SK-N-SH (cell line): ENCODE measurements at regions not wholly inside any gene's neighbourhood (a gene's known extent, or its start where the extent isn't known, plus 50 kb on each side); places are given as distances from the start of the nearest gene placed in this dataset.

Experiments used
- CTCF ChIA-PET: fragments of 300-600, 350-600 bp; formaldehyde crosslinking; extraction: SDS; loops from one replicate; lab custom pipeline; 2021; lab: Yijun Ruan, JAX
- POLR2A ChIA-PET: fragments of 350-600 bp; sonication (Branson Sonifier 250); formaldehyde crosslinking; extraction: SDS; loops from one replicate; lab custom pipeline; 2020; ENCODE audit warnings: antibody characterized with exemption, inconsistent platforms; lab: Yijun Ruan, JAX
- DNase-seq: peaks from one replicate; pipeline ENCODE4 v3.0.0; 2012
- H2AFZ ChIP-seq: fragments of 200-600 bp; sonication (generic); 2 replicates; pipeline ENCODE4 v1.8.1; 2016; ENCODE audit warnings: antibody characterized with exemption, mild to moderate bottlenecking, low read depth
- H3F3A ChIP-seq: fragments of 200-600 bp; sonication (generic); replicated peaks from 2 replicates; pipeline ENCODE3; 2016; ENCODE audit warnings: antibody characterized with exemption, mild to moderate bottlenecking; ENCODE audit not compliant: insufficient read depth
- H3K27ac ChIP-seq, 2 experiments: fragments of 200-500 bp in 1 of 2; fragments of 200-600 bp in 1 of 2; sonication (Bioruptor generic) in 1 of 2; sonication (generic), shearing (Covaris generic) in 1 of 2; 2 replicates each; pipeline versions ENCODE4 v1.5.1 to v1.6.1; 2014 to 2016; ENCODE audit warnings: low read depth in 2 of 2, inconsistent platforms in 1 of 2, low read length in 1 of 2, mild to moderate bottlenecking in 1 of 2, mixed read lengths in 1 of 2
- H3K27me3 ChIP-seq: fragments of 200-600 bp; sonication (generic), shearing (Covaris generic); 2 replicates; pipeline ENCODE4 v1.6.1; 2016; ENCODE audit warnings: mixed run types; ENCODE audit not compliant: insufficient read depth
- H3K36me3 ChIP-seq, 2 experiments: fragments of 200-500 bp in 1 of 2; fragments of 200-600 bp in 1 of 2; sonication (Bioruptor generic) in 1 of 2; sonication (generic) in 1 of 2; replicated peaks in 1 of 2; 2 replicates each; pipeline versions ENCODE3 to v1.5.1; 2014 to 2016; ENCODE audit warnings: low read length in 1 of 2, mild to moderate bottlenecking in 1 of 2; ENCODE audit not compliant: insufficient read depth in 2 of 2, control insufficient read depth in 1 of 2
- H3K4me1 ChIP-seq, 2 experiments: fragments of 200-500 bp in 1 of 2; fragments of 200-600 bp in 1 of 2; sonication (Bioruptor generic) in 1 of 2; sonication (generic), shearing (Covaris generic) in 1 of 2; 2 replicates each; pipeline versions ENCODE4 v1.5.1 to v1.6.1; 2014 to 2016; ENCODE audit warnings: low read depth in 1 of 2, low read length in 1 of 2, mixed run types in 1 of 2; ENCODE audit not compliant: insufficient read depth in 2 of 2, control insufficient read depth in 1 of 2
- H3K4me2 ChIP-seq: fragments of 200-600 bp; sonication (generic), shearing (Covaris generic); 2 replicates; pipeline ENCODE4 v1.6.1; 2017; ENCODE audit warnings: mixed run types
- H3K4me3 ChIP-seq, 2 experiments: fragments of 200-500 bp in 1 of 2; fragments of 200-600 bp in 1 of 2; sonication (Bioruptor generic) in 1 of 2; sonication (generic), shearing (Covaris generic) in 1 of 2; 2 replicates each; pipeline versions ENCODE4 v1.5.1 to v1.8.1; 2014 to 2016; ENCODE audit warnings: low read depth in 2 of 2, inconsistent platforms in 1 of 2, low read length in 1 of 2, mild to moderate bottlenecking in 1 of 2, mixed read lengths in 1 of 2, moderate library complexity in 1 of 2
- H3K79me2 ChIP-seq: fragments of 200-600 bp; sonication (generic); 2 replicates; pipeline ENCODE4 v1.8.1; 2017; ENCODE audit warnings: mild to moderate bottlenecking; ENCODE audit not compliant: insufficient read depth
- H3K9ac ChIP-seq: fragments of 200-600 bp; sonication (generic); 2 replicates; pipeline ENCODE4 v1.6.1; 2017; ENCODE audit warnings: mixed run types
- H3K9me2 ChIP-seq: fragments of 200-600 bp; sonication (generic); 2 replicates; pipeline ENCODE4 v1.6.1; 2017; ENCODE audit warnings: mixed run types
- H3K9me3 ChIP-seq: fragments of 200-600 bp; sonication (generic); 2 replicates; pipeline ENCODE4 v1.6.1; 2017; ENCODE audit warnings: mixed run types, mild to moderate bottlenecking, moderate library complexity
- H4K20me1 ChIP-seq: fragments of 200-600 bp; sonication (generic); 2 replicates; pipeline ENCODE4 v1.6.1; 2017; ENCODE audit warnings: mild to moderate bottlenecking, mixed run types; ENCODE audit not compliant: insufficient read depth
- EP300 ChIP-seq, 2 experiments: IDR thresholded peaks; 2 replicates each; pipeline versions ENCODE4 v1.4.0 to v1.6.1; 2012; ENCODE audit warnings: borderline replicate concordance in 1 of 2, low read depth in 1 of 2, low read length in 1 of 2
- EZH2phosphoT487 ChIP-seq: fragments of 200-600 bp; sonication (generic); IDR thresholded peaks from 2 replicates; pipeline ENCODE4 v1.6.1; 2017; ENCODE audit warnings: low read depth, mixed run types, mild to moderate bottlenecking, antibody characterized with exemption, moderate library complexity, borderline replicate concordance
- FOSL2 ChIP-seq: IDR thresholded peaks from 2 replicates; pipeline ENCODE4 v1.4.0; 2012; ENCODE audit warnings: low read depth, mild to moderate bottlenecking, moderate library complexity, borderline replicate concordance
- FOXM1 ChIP-seq: IDR thresholded peaks from 2 replicates; pipeline ENCODE4 v1.4.0; 2012; ENCODE audit warnings: low read depth, mild to moderate bottlenecking
- GABPA ChIP-seq: IDR thresholded peaks from 2 replicates; pipeline ENCODE4 v1.4.0; 2012; ENCODE audit warnings: low read depth, mild to moderate bottlenecking
- MXI1 ChIP-seq: IDR thresholded peaks from 2 replicates; pipeline ENCODE4 v1.6.1; 2012; ENCODE audit warnings: mild to moderate bottlenecking, low read depth, low read length, improper control_type of control experiment
- POLR2AphosphoS5 ChIP-seq: IDR thresholded peaks from 2 replicates; pipeline ENCODE4 v1.6.1; 2012; ENCODE audit warnings: low read depth, low read length
- RCOR1 ChIP-seq: fragments of 150-350 bp; IDR thresholded peaks from 2 replicates; pipeline ENCODE4 v1.6.1; 2017; ENCODE audit warnings: antibody characterized with exemption, low read length
- SIN3A ChIP-seq: IDR thresholded peaks from 2 replicates; pipeline ENCODE4 v1.6.1; 2012; ENCODE audit warnings: low read depth, mild to moderate bottlenecking, low read length, moderate library complexity, borderline replicate concordance
- TCF12 ChIP-seq: IDR thresholded peaks from 2 replicates; pipeline ENCODE4 v1.4.0; 2012
- TEAD4 ChIP-seq: IDR thresholded peaks from 2 replicates; pipeline ENCODE4 v1.4.0; 2012; ENCODE audit warnings: mild to moderate bottlenecking, borderline replicate concordance; ENCODE audit not compliant: insufficient read depth
- YY1 ChIP-seq: IDR thresholded peaks from 2 replicates; pipeline ENCODE4 v1.4.0; 2012; ENCODE audit warnings: low read depth, mild to moderate bottlenecking
- WGBS: methylation state at CpG from one replicate; pipeline ENCODE4 v1.1.6; 2017; ENCODE audit warnings: low lambda C conversion rate; 5-methylcytosine and 5-hydroxymethylcytosine counted together
- TF ChIP-seq, protein P1 (sequence below): IDR thresholded peaks from 2 replicates; pipeline ENCODE4 v1.4.0; 2012; ENCODE audit warnings: low read depth, borderline replicate concordance
- TF ChIP-seq, protein P2 (sequence below): IDR thresholded peaks from 2 replicates; pipeline ENCODE4 v1.4.0; 2012; ENCODE audit warnings: low read depth, borderline replicate concordance
- TF ChIP-seq, protein P3 (sequence below): fragments of 150-350 bp; IDR thresholded peaks from 2 replicates; pipeline ENCODE4 v1.6.1; 2017; ENCODE audit warnings: antibody characterized with exemption, low read length, low read depth, borderline replicate concordance
- TF ChIP-seq, protein P4 (sequence below): IDR thresholded peaks from 2 replicates; pipeline ENCODE4; 2012
- TF ChIP-seq, protein P5 (sequence below): IDR thresholded peaks from 2 replicates; pipeline ENCODE4 v1.4.0; 2012; ENCODE audit warnings: low read depth

DNA sequence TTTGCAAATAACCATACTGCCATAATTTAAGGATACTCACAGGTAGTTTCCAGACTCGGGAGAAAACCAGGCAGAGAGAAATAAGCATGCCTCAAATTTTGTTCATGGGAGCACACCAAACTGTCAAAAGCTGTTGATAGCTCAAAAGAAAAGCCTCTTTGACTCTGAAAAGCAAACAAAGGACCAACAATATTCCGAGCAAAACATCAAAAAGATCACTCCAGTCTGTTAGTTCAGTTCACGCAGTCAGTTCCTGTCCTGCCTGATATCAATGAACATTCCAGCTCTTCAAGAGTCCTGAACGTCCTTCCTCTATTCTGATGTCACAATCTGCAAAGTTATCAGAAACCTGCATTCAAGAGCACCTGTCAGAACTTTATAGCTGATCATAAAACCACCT, 78.7 kb downstream of the RRM2 start:
- no peaks in the 10 kb centered on the region for H3K27me3 ChIP-seq

DNA sequence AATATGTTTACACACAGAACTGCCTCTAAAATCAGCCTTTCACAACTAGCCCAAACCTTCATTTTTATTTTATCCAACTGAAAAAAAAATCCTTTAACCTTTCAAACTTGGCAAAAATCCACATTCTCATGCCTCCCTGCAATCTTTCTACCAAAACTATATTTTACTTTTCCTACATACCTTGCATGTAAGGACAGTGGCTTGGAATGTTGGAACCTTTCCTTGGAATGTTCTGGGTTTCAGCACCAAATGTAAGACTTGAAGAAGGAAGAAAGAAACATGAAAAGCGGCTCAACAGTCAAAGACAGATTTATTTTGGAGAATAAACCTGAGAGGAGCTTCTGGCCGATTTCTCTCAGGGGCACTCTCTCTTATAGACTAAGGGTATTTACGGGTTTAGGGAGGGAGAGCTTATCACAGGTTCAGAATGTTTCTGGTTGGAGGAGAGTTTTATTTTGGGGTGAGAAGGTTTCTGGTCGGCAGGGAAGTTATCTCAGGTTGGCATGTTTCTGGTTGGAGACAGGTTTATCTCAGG, 79.7 kb downstream of the RRM2 start:
- CTCF ChIA-PET = interaction anchor here (0.6 to 1.8 kb wide), 7 partner anchors 15 to 233 kb away, joined by 3 to 9 read pairs (median 4); no protein-coding TSS in a partner anchor

More for the DNA sequence above, 78.7 kb downstream of the RRM2 start:
- Histone ChIP-seq H3K9ac (no peak overlapping the region), H3K9me2 (no peaks in the 10 kb centered on the region), H4K20me1 (no peaks in the 10 kb centered on the region), H2AFZ (no peak overlapping the region), H3K27ac (no peak overlapping the region), H3K9me3 (no peaks in the 10 kb centered on the region), H3K79me2 (no peaks in the 10 kb centered on the region), H3K36me3 (peaks cover 0 to 5% of the 10 kb centered on the region in 2 experiments), H3F3A (peaks cover 3% of the 10 kb centered on the region), H3K4me2 (no peak overlapping the region), H3K4me1 (peaks cover 0 to 42% of the 10 kb centered on the region in 2 experiments; a peak in 1 of 4 replicates), H3K4me3 (no peak overlapping the region)
- 89% methylated on average over 4 of the region's 4 CpGs for WGBS
- TF ChIP-seq GABPA = no peak
- TF ChIP-seq FOSL2 = no peak
- no peak for TF ChIP-seq TCF12
- no peak for TF ChIP-seq POLR2AphosphoS5
- TF ChIP-seq SIN3A = no peak
- TF ChIP-seq TEAD4 = no peak
- TF ChIP-seq, protein P1, sequence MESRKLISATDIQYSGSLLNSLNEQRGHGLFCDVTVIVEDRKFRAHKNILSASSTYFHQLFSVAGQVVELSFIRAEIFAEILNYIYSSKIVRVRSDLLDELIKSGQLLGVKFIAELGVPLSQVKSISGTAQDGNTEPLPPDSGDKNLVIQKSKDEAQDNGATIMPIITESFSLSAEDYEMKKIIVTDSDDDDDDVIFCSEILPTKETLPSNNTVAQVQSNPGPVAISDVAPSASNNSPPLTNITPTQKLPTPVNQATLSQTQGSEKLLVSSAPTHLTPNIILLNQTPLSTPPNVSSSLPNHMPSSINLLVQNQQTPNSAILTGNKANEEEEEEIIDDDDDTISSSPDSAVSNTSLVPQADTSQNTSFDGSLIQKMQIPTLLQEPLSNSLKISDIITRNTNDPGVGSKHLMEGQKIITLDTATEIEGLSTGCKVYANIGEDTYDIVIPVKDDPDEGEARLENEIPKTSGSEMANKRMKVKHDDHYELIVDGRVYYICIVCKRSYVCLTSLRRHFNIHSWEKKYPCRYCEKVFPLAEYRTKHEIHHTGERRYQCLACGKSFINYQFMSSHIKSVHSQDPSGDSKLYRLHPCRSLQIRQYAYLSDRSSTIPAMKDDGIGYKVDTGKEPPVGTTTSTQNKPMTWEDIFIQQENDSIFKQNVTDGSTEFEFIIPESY = no peak
- no peak for TF ChIP-seq RCOR1
- DNase-seq = no peak
- ChIA-PET POLR2A (interaction anchor here (0.7 kb wide), 1 partner anchor 699 kb away, joined by 4 read pairs; no protein-coding TSS in a partner anchor), CTCF (interaction anchor here (1.1 kb wide), 1 partner anchor 15 kb away, joined by 3 read pairs; no protein-coding TSS in a partner anchor)

More for the DNA sequence above, 79.7 kb downstream of the RRM2 start:
- POLR2A ChIA-PET = no interaction called here
- TF ChIP-seq YY1 = no peak
- TF ChIP-seq FOSL2 = no peak
- TF ChIP-seq FOXM1 = no peak
- no peak for TF ChIP-seq MXI1
- no peak for TF ChIP-seq TEAD4
- TF ChIP-seq SIN3A = no peak
- TF ChIP-seq EZH2phosphoT487 = no peak
- TF ChIP-seq, protein P2, sequence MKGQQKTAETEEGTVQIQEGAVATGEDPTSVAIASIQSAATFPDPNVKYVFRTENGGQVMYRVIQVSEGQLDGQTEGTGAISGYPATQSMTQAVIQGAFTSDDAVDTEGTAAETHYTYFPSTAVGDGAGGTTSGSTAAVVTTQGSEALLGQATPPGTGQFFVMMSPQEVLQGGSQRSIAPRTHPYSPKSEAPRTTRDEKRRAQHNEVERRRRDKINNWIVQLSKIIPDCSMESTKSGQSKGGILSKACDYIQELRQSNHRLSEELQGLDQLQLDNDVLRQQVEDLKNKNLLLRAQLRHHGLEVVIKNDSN = no peak
- TF ChIP-seq, protein P3, sequence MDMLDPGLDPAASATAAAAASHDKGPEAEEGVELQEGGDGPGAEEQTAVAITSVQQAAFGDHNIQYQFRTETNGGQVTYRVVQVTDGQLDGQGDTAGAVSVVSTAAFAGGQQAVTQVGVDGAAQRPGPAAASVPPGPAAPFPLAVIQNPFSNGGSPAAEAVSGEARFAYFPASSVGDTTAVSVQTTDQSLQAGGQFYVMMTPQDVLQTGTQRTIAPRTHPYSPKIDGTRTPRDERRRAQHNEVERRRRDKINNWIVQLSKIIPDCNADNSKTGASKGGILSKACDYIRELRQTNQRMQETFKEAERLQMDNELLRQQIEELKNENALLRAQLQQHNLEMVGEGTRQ = no peak
- TF ChIP-seq, protein P4, sequence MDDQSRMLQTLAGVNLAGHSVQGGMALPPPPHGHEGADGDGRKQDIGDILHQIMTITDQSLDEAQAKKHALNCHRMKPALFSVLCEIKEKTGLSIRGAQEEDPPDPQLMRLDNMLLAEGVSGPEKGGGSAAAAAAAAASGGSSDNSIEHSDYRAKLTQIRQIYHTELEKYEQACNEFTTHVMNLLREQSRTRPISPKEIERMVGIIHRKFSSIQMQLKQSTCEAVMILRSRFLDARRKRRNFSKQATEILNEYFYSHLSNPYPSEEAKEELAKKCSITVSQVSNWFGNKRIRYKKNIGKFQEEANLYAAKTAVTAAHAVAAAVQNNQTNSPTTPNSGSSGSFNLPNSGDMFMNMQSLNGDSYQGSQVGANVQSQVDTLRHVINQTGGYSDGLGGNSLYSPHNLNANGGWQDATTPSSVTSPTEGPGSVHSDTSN = no peak
- TF ChIP-seq, protein P1 = no peak
- TF ChIP-seq TCF12 = no peak
- TF ChIP-seq EP300 (IDR thresholded peaks at IDR 0.05; ENCODE audit: borderline replicate concordance in 1 of 2, low read depth in 1 of 2, low read length in 1 of 2) = no peak
- TF ChIP-seq, protein P5, sequence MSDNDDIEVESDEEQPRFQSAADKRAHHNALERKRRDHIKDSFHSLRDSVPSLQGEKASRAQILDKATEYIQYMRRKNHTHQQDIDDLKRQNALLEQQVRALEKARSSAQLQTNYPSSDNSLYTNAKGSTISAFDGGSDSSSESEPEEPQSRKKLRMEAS = no peak
- Histone ChIP-seq H3K9ac (no peak overlapping the region), H3K36me3 (peaks cover 0 to 5% of the 10 kb centered on the region in 2 experiments), H3K4me3 (no peak overlapping the region), H3K9me3 (no peaks in the 10 kb centered on the region), H3K4me2 (no peak overlapping the region), H3F3A (peaks cover 3% of the 10 kb centered on the region), H3K79me2 (no peaks in the 10 kb centered on the region), H4K20me1 (no peaks in the 10 kb centered on the region), H3K27ac (peak overlapping the region in 1 of 2 experiments; percentile 41; a peak in 1 of 4 replicates), H3K9me2 (no peaks in the 10 kb centered on the region), H3K4me1 (peaks cover 0 to 32% of the 10 kb centered on the region in 2 experiments; a peak in 1 of 4 replicates), H2AFZ (no peak overlapping the region), H3K27me3 (no peaks in the 10 kb centered on the region)
- 92% methylated on average over 4 of the region's 4 CpGs for WGBS
- DNase-seq = no peak
